H1 (cell line): ENCODE measurements at regions not wholly inside any gene's neighbourhood (a gene's known extent, or its start where the extent isn't known, plus 50 kb on each side); places are given as distances from the start of the nearest gene placed in this dataset.

ENCODE experiments used
- CTCF ChIA-PET: fragments of 300-600 bp; sonication (Branson Sonifier 250); formaldehyde crosslinking; loops from one replicate; lab custom pipeline; 2021; ENCODE audit not compliant: partially characterized antibody; lab: Charles Lee
- POLR2A ChIA-PET: fragments of 300-600 bp; sonication (Branson Sonifier 250); formaldehyde crosslinking; loops from one replicate; lab custom pipeline; 2021; ENCODE audit warnings: inconsistent platforms; ENCODE audit not compliant: partially characterized antibody; lab: Charles Lee
- DNase-seq, 2 experiments: peaks; one replicate each; pipeline versions ENCODE4 v3.0.0 to v3.0.0-alpha.2; 2010 to 2022; ENCODE audit warnings: low spot score in 2 of 2, low read depth in 1 of 2, mixed read lengths in 1 of 2
- FAIRE-seq: peaks from 2 replicates; lab custom pipeline; 2011; peaks lifted over from hg19 to GRCh38; lab: Jason Lieb, UNC
- H2AFZ ChIP-seq: 2 replicates; pipeline ENCODE4 v1.8.1; 2012; ENCODE audit warnings: low read length, inconsistent platforms
- H2AK5ac ChIP-seq: 2 replicates; pipeline ENCODE4 v1.6.1; 2013; ENCODE audit warnings: low read depth, low read length
- H2BK120ac ChIP-seq: replicated peaks from 2 replicates; pipeline ENCODE3; 2013; ENCODE audit warnings: low read depth, low read length, inconsistent platforms
- H2BK12ac ChIP-seq: 2 replicates; pipeline ENCODE4 v1.6.1; 2013; ENCODE audit warnings: low read depth, low read length
- H2BK15ac ChIP-seq: 2 replicates; pipeline ENCODE4 v1.6.1; 2013; ENCODE audit warnings: low read length
- H2BK20ac ChIP-seq: 2 replicates; pipeline ENCODE4 v1.6.1; 2013; ENCODE audit warnings: low read length
- H2BK5ac ChIP-seq: 2 replicates; pipeline ENCODE4 v1.6.1; 2013; ENCODE audit warnings: low read depth, low read length
- H3K14ac ChIP-seq: 2 replicates; pipeline ENCODE4 v1.6.1; 2013; ENCODE audit warnings: inconsistent platforms; ENCODE audit not compliant: insufficient read length
- H3K18ac ChIP-seq: 2 replicates; pipeline ENCODE4 v1.6.1; 2013; ENCODE audit warnings: low read length; ENCODE audit errors: extremely low read depth
- H3K23ac ChIP-seq: 2 replicates; pipeline ENCODE4 v1.6.1; 2013; ENCODE audit warnings: inconsistent platforms; ENCODE audit not compliant: insufficient read length
- H3K23me2 ChIP-seq: 2 replicates; pipeline ENCODE4 v1.6.1; 2013; ENCODE audit warnings: low read depth, low read length
- H3K27ac ChIP-seq: 2 replicates; pipeline ENCODE4 v1.6.1; 2011; ENCODE audit warnings: low read depth, low read length, inconsistent platforms
- H3K27me3 ChIP-seq, 4 experiments: replicated peaks in 1 of 4; 1 replicate in 1 of 4; 2 replicates in 3 of 4; pipeline versions ENCODE4 v1.6.1 to v1.8.1; 2011 to 2013; ENCODE audit warnings: low read length in 3 of 4, mild to moderate bottlenecking in 3 of 4, inconsistent platforms in 2 of 4, mixed read lengths in 2 of 4, moderate library complexity in 1 of 4; ENCODE audit not compliant: control insufficient read depth in 3 of 4, insufficient read depth in 3 of 4; ENCODE audit errors: extremely low read depth in 1 of 4
- H3K36me3 ChIP-seq, 4 experiments: 2 replicates each; pipeline versions ENCODE4 v1.6.1 to v1.8.1; 2011 to 2013; ENCODE audit warnings: mild to moderate bottlenecking in 4 of 4, low read length in 3 of 4, moderate library complexity in 2 of 4, control low read depth in 1 of 4, inconsistent platforms in 1 of 4; ENCODE audit not compliant: insufficient read depth in 4 of 4, control insufficient read depth in 2 of 4
- H3K4ac ChIP-seq: replicated peaks from 2 replicates; pipeline ENCODE3; 2013; ENCODE audit warnings: low read length, low read depth, mixed read lengths, inconsistent platforms; ENCODE audit not compliant: insufficient read length
- H3K4me1 ChIP-seq, 4 experiments: replicated peaks in 1 of 4; 1 replicate in 1 of 4; 2 replicates in 3 of 4; pipeline versions ENCODE4 v1.6.1 to v1.8.1; 2011 to 2013; ENCODE audit warnings: low read length in 3 of 4, inconsistent platforms in 2 of 4, mixed read lengths in 1 of 4; ENCODE audit not compliant: insufficient read depth in 4 of 4, control insufficient read depth in 3 of 4
- H3K4me2 ChIP-seq, 2 experiments: 2 replicates each; pipeline versions ENCODE4 v1.6.1 to v1.8.1; 2011 to 2013; ENCODE audit warnings: low read depth in 2 of 2, low read length in 2 of 2, control low read depth in 1 of 2, inconsistent platforms in 1 of 2, mild to moderate bottlenecking in 1 of 2; ENCODE audit not compliant: insufficient read depth in 1 of 2
- H3K4me3 ChIP-seq, 4 experiments: fragments of 200-600, 300-600 bp in 1 of 4; sonication (generic), shearing (Covaris generic), sonication (Bioruptor Twin) in 1 of 4; 2 replicates each; pipeline versions ENCODE4 v1.5.1 to v1.8.1; 2011 to 2016; ENCODE audit warnings: low read length in 4 of 4, low read depth in 3 of 4, control low read depth in 2 of 4, inconsistent platforms in 2 of 4, mild to moderate bottlenecking in 2 of 4, mixed read lengths in 1 of 4, moderate library complexity in 1 of 4; ENCODE audit not compliant: insufficient read depth in 2 of 4; ENCODE audit errors: extremely low read depth in 1 of 4
- H3K56ac ChIP-seq: replicated peaks from 2 replicates; pipeline ENCODE3; 2013; ENCODE audit warnings: low read depth, mild to moderate bottlenecking, mixed read lengths, low read length, inconsistent platforms; ENCODE audit not compliant: insufficient read length
- H3K79me1 ChIP-seq: 2 replicates; pipeline ENCODE4 v1.6.1; 2013; ENCODE audit warnings: low read depth, low read length, control low read depth
- H3K79me2 ChIP-seq, 2 experiments: 2 replicates each; pipeline versions ENCODE4 v1.6.1 to v1.8.1; 2012 to 2013; ENCODE audit warnings: low read length in 2 of 2, mild to moderate bottlenecking in 2 of 2, inconsistent platforms in 1 of 2; ENCODE audit not compliant: insufficient read depth in 2 of 2, control insufficient read depth in 1 of 2
- H3K9ac ChIP-seq, 4 experiments: replicated peaks in 1 of 4; 1 replicate in 1 of 4; 2 replicates in 3 of 4; pipeline versions ENCODE4 v1.6.1 to v1.8.1; 2011 to 2013; ENCODE audit warnings: low read depth in 3 of 4, low read length in 3 of 4, control low read depth in 2 of 4, mild to moderate bottlenecking in 2 of 4, moderate library complexity in 2 of 4, inconsistent platforms in 1 of 4; ENCODE audit errors: extremely low read depth in 1 of 4
- H3K9me3 ChIP-seq, 2 experiments: 2 replicates each; pipeline versions ENCODE4 v1.6.1 to v1.8.1; 2012 to 2013; ENCODE audit warnings: mild to moderate bottlenecking in 2 of 2, moderate library complexity in 2 of 2, control low read depth in 1 of 2, inconsistent platforms in 1 of 2, low read depth in 1 of 2, low read length in 1 of 2, mixed read lengths in 1 of 2; ENCODE audit not compliant: insufficient read depth in 2 of 2
- H4K20me1 ChIP-seq, 2 experiments: replicated peaks in 1 of 2; 2 replicates each; pipeline versions ENCODE3 to v1.8.1; 2011 to 2013; ENCODE audit warnings: inconsistent platforms in 2 of 2, low read length in 2 of 2, mild to moderate bottlenecking in 1 of 2; ENCODE audit not compliant: insufficient read depth in 2 of 2, control insufficient read depth in 1 of 2
- H4K5ac ChIP-seq: 2 replicates; pipeline ENCODE4 v1.6.1; 2013; ENCODE audit warnings: low read length, low read depth, mixed read lengths, inconsistent platforms; ENCODE audit not compliant: insufficient read length
- H4K8ac ChIP-seq: 2 replicates; pipeline ENCODE4 v1.8.0; 2013; ENCODE audit warnings: mild to moderate bottlenecking, moderate library complexity, low read length, inconsistent platforms; ENCODE audit not compliant: insufficient read depth; ENCODE audit errors: extremely low read depth
- H4K91ac ChIP-seq: replicated peaks from 2 replicates; pipeline ENCODE3; 2013; ENCODE audit warnings: low read length, mixed read lengths, inconsistent platforms; ENCODE audit not compliant: insufficient read length
- BRCA1 ChIP-seq: IDR thresholded peaks from 2 replicates; pipeline ENCODE4 v1.6.1; 2012; ENCODE audit warnings: low read depth, low read length, improper control_type of control experiment
- CHD1 ChIP-seq: IDR thresholded peaks from 2 replicates; pipeline ENCODE4 v1.6.1; 2012; ENCODE audit warnings: low read depth, low read length, improper control_type of control experiment
- CHD2 ChIP-seq: IDR thresholded peaks from 2 replicates; pipeline ENCODE4 v1.6.1; 2012; ENCODE audit warnings: low read length, improper control_type of control experiment
- GTF2F1 ChIP-seq: IDR thresholded peaks from 2 replicates; pipeline ENCODE4 v1.6.1; 2012; ENCODE audit warnings: low read depth, low read length, improper control_type of control experiment, borderline replicate concordance
- HDAC6 ChIP-seq: IDR thresholded peaks from one replicate; pipeline ENCODE4 v1.7.1; 2012; ENCODE audit warnings: low read depth, mild to moderate bottlenecking, inconsistent platforms, low read length, moderate library complexity
- NANOG ChIP-seq: IDR thresholded peaks from 2 replicates; pipeline ENCODE4 v1.6.1; 2011; ENCODE audit warnings: low read length, low read depth, mild to moderate bottlenecking, inconsistent platforms; ENCODE audit not compliant: insufficient read depth, poor library complexity, severe bottlenecking
- NRF1 ChIP-seq: IDR thresholded peaks from 2 replicates; pipeline ENCODE4 v1.6.1; 2011; ENCODE audit warnings: mild to moderate bottlenecking, low read depth, low read length, improper control_type of control experiment
- PHF8 ChIP-seq: fragments of 200-600 bp; sonication (generic); conservative IDR thresholded peaks from 2 replicates; pipeline ENCODE4 v1.7.1; 2012; ENCODE audit warnings: low read depth, mild to moderate bottlenecking, inconsistent platforms, low read length, moderate library complexity
- RBBP5 ChIP-seq: IDR thresholded peaks from 2 replicates; pipeline ENCODE4 v1.7.1; 2012; ENCODE audit warnings: low read depth, mild to moderate bottlenecking, inconsistent platforms, low read length, moderate library complexity, borderline replicate concordance
- SIN3A ChIP-seq, 2 experiments: IDR thresholded peaks in 1 of 2; conservative IDR thresholded peaks in 1 of 2; 2 replicates each; pipeline ENCODE4 v1.6.1; 2011 to 2012; ENCODE audit warnings: low read length in 2 of 2, improper control_type of control experiment in 1 of 2, low read depth in 1 of 2, mild to moderate bottlenecking in 1 of 2
- SUZ12 ChIP-seq: fragments of 200-600 bp; sonication (generic); IDR thresholded peaks from 2 replicates; pipeline ENCODE4 v1.6.1; 2012; ENCODE audit warnings: mild to moderate bottlenecking, inconsistent platforms, low read length, moderate library complexity, mixed read lengths
- TAF1 ChIP-seq: IDR thresholded peaks from 2 replicates; pipeline ENCODE4 v1.6.1; 2011; ENCODE audit warnings: mild to moderate bottlenecking, low read depth, low read length
- USF2 ChIP-seq: IDR thresholded peaks from 2 replicates; pipeline ENCODE4 v1.6.1; 2011; ENCODE audit warnings: low read length, improper control_type of control experiment
- WGBS, 2 experiments: shearing (Covaris generic) in 1 of 2; methylation state at CpG; one replicate each; pipeline versions ENCODE4 v1.1.6 to v1.1.7; 2013 to 2015; ENCODE audit warnings: low lambda C conversion rate in 2 of 2, mixed read lengths in 2 of 2, inconsistent platforms in 1 of 2, low coverage in 1 of 2, missing lambda C conversion rate in 1 of 2; ENCODE audit not compliant: insufficient replicate concordance in 2 of 2, insufficient coverage in 1 of 2, insufficient read length in 1 of 2; ENCODE audit errors: extremely low coverage in 1 of 2, missing lambda C conversion rate in 1 of 2; 5-methylcytosine and 5-hydroxymethylcytosine counted together

- Histone ChIP-seq H4K5ac (no peak overlapping the region), H4K8ac (no peak overlapping the region), H3K27me3 (no peaks in the 10 kb centered on the region), H3K4me3 (no peak overlapping the region), H2BK20ac (no peak overlapping the region), H3K18ac (no peak overlapping the region), H2BK15ac (no peak overlapping the region), H2AK5ac (no peak overlapping the region), H3K79me2 (no peaks in the 10 kb centered on the region), H3K23me2 (no peaks in the 10 kb centered on the region), H3K56ac (no peak overlapping the region), H3K9ac (no peak overlapping the region), H3K4me1 (no peaks in the 10 kb centered on the region; a peak in 1 of 7 replicates), H3K14ac (no peak overlapping the region), H2BK120ac (peak overlapping the region; percentile 55), H3K27ac (no peak overlapping the region), H3K23ac (no peak overlapping the region), H3K9me3 (peaks cover 3 to 6% of the 10 kb centered on the region in 2 experiments; a peak in 1 of 4 replicates), H4K20me1 (no peaks in the 10 kb centered on the region), H4K91ac (peak overlapping the region; percentile 61), H3K4me2 (no peak overlapping the region), H2BK5ac (no peak overlapping the region), H3K36me3 (no peaks in the 10 kb centered on the region), H3K4ac (no peak overlapping the region), H2BK12ac (no peak overlapping the region), H2AFZ (peak overlapping the region; percentile 79), H3K79me1 (no peaks in the 10 kb centered on the region)
- ChIA-PET POLR2A (no interaction called here), CTCF (no interaction called here)
- DNase-seq (no peak), FAIRE-seq (no peak)
- WGBS, 2 experiments: 87% methylated on average over 1 of the region's 1 CpG; no CpG with 5 or more reads in 1 of the 2 experiments
- TF ChIP-seq TAF1 (no peak), NRF1 (no peak), SIN3A (conservative IDR thresholded peaks at IDR 0.05 in 1 of 2, IDR thresholded peaks at IDR 0.05 in 1 of 2; ENCODE audit: low read depth in 1 of 2, low read length in 2 of 2) (no peak), USF2 (no peak), NANOG (no peak), RBBP5 (no peak), GTF2F1 (no peak), CHD1 (no peak), PHF8 (no peak), HDAC6 (no peak), CHD2 (no peak), SUZ12 (no peak), BRCA1 (no peak)
These were observed 62.8 kb upstream of the EDNRB start for GRCh38 chr13:77981281-77981881.
